ENCODE measurements at regions not wholly inside any gene's neighbourhood (a gene's known extent, or its start where the extent isn't known, plus 50 kb on each side); places are given as distances from the start of the nearest gene placed in this dataset.

DNA sequence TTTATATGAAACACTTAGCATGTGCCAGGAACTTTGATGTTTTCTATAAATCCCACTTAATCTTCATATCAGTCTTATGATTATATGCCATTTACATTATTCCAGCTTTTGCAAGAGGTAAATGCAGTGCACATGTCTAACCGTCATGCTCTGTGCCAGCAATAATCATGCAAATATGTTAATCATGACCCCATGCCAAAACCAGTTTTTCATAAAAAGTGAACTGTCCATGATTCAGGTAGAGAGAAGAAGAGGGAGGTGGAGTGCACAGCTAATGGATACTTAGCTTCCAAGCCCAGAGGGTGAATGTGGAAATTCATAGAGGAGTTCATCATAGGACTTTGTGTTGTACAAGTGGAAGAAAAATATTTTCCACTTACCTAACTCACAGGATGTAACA is 458.4 kb downstream of the TBC1D4 start:
- DNase-seq: no peak
- H3K27ac ChIP-seq: no peak overlapping the region
- H3K27me3 ChIP-seq: no peaks in the 10 kb centered on the region
- H3K9me3 ChIP-seq: no peaks in the 10 kb centered on the region
- H3K4me1 ChIP-seq: no peaks in the 10 kb centered on the region
- no peaks in the 10 kb centered on the region for H3K36me3 ChIP-seq
- TF ChIP-seq POLR2A (IDR thresholded peaks at IDR 0.05): no peak
- TF ChIP-seq, protein P1, sequence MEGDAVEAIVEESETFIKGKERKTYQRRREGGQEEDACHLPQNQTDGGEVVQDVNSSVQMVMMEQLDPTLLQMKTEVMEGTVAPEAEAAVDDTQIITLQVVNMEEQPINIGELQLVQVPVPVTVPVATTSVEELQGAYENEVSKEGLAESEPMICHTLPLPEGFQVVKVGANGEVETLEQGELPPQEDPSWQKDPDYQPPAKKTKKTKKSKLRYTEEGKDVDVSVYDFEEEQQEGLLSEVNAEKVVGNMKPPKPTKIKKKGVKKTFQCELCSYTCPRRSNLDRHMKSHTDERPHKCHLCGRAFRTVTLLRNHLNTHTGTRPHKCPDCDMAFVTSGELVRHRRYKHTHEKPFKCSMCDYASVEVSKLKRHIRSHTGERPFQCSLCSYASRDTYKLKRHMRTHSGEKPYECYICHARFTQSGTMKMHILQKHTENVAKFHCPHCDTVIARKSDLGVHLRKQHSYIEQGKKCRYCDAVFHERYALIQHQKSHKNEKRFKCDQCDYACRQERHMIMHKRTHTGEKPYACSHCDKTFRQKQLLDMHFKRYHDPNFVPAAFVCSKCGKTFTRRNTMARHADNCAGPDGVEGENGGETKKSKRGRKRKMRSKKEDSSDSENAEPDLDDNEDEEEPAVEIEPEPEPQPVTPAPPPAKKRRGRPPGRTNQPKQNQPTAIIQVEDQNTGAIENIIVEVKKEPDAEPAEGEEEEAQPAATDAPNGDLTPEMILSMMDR (IDR thresholded peaks at IDR 0.05): no peak
- intact Hi-C loops (cut with DNase I): no loop called here
- 89 to 94% methylated on average over 1 of the region's 1 CpG for WGBS, 2 donors
- H3K4me3 ChIP-seq (replicated peaks in 1 of 3): no peak overlapping the region

DNA sequence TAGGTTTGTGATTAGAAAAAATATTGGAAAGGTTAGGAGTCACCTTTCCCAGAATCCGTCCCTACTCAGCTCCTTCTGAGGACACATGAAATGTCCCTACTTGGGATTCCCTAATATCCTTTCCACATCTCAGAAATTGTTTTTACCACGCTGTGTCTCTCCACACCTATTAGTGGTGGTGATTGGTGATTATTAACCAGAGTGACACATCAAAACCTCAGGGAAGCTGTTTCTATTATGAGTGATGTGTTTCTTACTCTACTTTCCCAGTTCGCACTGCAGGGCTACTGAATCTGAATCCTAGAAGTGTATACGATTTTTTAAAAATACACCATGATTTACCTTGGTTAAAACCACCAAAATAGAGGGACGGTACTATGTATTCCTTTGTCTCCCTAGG is 460.8 kb downstream of the TBC1D4 start:
- DNase-seq: no peak
- Histone ChIP-seq H3K4me1 (no peaks in the 10 kb centered on the region), H3K27me3 (no peaks in the 10 kb centered on the region), H3K9me3 (no peaks in the 10 kb centered on the region), H3K4me3 (replicated peaks in 1 of 3) (no peak overlapping the region), H3K27ac (no peak overlapping the region), H3K36me3 (no peaks in the 10 kb centered on the region)
- intact Hi-C loops (cut with DNase I): no loop called here
- no peak for TF ChIP-seq POLR2A (IDR thresholded peaks at IDR 0.05)
- TF ChIP-seq, protein P1 (IDR thresholded peaks at IDR 0.05): no peak
- WGBS, 2 donors: 92 to 93% methylated on average over 5 of the region's 5 CpGs

DNA sequence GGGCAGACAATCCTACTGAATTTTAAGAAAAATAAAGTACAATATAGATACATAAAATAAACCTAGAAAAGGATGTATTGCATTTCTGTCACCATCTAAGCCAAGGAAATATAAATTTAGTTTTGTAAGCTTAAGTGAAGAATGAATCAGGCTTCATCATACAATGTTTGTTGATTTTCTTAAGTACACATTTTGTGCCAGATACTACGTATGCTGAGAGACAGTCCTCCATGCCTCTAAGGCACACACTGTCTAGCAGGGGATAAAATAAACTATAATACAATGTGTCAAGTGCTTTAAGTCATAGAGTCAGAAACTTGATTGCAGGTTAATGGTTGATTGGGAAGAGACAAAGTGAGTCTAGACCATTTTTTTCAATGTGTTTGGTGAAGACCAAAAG is 465.7 kb downstream of the TBC1D4 start:
- Histone ChIP-seq H3K27me3 (no peaks in the 10 kb centered on the region), H3K9me3 (no peaks in the 10 kb centered on the region), H3K27ac (no peak overlapping the region), H3K4me3 (replicated peaks in 1 of 3) (no peak overlapping the region), H3K4me1 (no peaks in the 10 kb centered on the region), H3K36me3 (no peaks in the 10 kb centered on the region)
- intact Hi-C loops (cut with DNase I): no loop called here
- no peak for TF ChIP-seq POLR2A (IDR thresholded peaks at IDR 0.05)
- TF ChIP-seq, protein P1 (IDR thresholded peaks at IDR 0.05): no peak
- WGBS, 2 donors: 78 to 80% methylated on average over 1 of the region's 1 CpG
- no peak for DNase-seq

DNA sequence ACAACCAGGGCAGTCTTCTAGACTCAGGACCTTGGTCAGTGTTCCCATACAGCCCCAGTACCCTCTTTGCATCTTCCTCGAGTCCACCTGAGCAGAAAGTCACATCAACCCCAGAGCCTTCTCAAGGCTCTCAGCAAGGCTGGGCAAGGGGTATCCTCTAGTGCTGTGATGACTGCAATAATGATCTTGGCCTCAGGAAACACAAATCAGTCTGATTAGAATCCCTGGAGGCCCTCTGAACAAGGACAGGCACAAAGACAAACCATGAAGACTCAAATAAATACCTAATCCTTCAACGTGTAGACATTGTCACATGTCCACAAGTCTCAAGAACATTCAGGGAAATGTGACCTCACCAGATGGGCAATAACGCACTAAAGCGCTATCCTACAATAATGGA is 468.2 kb downstream of the TBC1D4 start:
- 86 to 94% methylated on average over 4 of the region's 4 CpGs for WGBS, 2 donors

DNA sequence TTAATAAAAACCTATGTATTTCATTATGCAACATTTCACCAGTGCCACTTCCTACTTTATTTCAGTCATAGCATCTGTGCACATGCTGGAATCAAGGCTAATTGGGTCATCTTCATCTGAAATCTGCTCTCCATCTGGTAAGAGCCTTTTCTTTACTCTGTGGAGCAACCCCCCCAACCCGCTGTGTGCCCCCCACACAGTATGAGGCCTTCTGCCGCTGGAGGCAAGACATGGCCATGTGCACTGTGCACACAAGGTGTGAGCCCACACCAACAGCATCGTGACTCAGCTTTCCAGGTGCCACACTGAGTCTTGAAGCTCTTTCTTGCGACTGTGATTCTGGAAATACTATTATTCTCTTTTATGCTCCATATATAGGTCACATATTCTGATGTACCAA is 471.0 kb downstream of the TBC1D4 start:
- TF ChIP-seq, protein P1 (IDR thresholded peaks at IDR 0.05): no peak
- TF ChIP-seq POLR2A (IDR thresholded peaks at IDR 0.05): no peak
- H3K27ac ChIP-seq: no peak overlapping the region
- intact Hi-C loops (cut with DNase I): no loop called here
- H3K27me3 ChIP-seq: no peaks in the 10 kb centered on the region
- WGBS, 2 donors: 95% methylated on average over 4 of the region's 4 CpGs
- no peaks in the 10 kb centered on the region for H3K36me3 ChIP-seq
- DNase-seq: no peak
- no peaks in the 10 kb centered on the region for H3K4me1 ChIP-seq
- no peak overlapping the region for H3K4me3 ChIP-seq (replicated peaks in 1 of 3)
- H3K9me3 ChIP-seq: no peaks in the 10 kb centered on the region

More for the DNA sequence above, 468.2 kb downstream of the TBC1D4 start:
- no peaks in the 10 kb centered on the region for H3K4me1 ChIP-seq
- intact Hi-C loops (cut with DNase I): no loop called here
- no peaks in the 10 kb centered on the region for H3K36me3 ChIP-seq
- H3K9me3 ChIP-seq: no peaks in the 10 kb centered on the region
- DNase-seq: no peak
- no peaks in the 10 kb centered on the region for H3K27me3 ChIP-seq
- H3K27ac ChIP-seq: no peak overlapping the region
- no peak overlapping the region for H3K4me3 ChIP-seq (replicated peaks in 1 of 3)
- TF ChIP-seq, protein P1 (IDR thresholded peaks at IDR 0.05): no peak
- no peak for TF ChIP-seq POLR2A (IDR thresholded peaks at IDR 0.05)
